HG03064 (cell line): ENCODE measurements at regions not wholly inside any gene's neighbourhood (a gene's known extent, or its start where the extent isn't known, plus 50 kb on each side); places are given as distances from the start of the nearest gene placed in this dataset.

Source experiments
- ATAC-seq: cut with Tn5 transposase; IDR thresholded peaks from one replicate; pipeline ENCODE4 v1.9.1; 2021; ENCODE audit warnings: low read depth; ENCODE audit not compliant: unreplicated experiment

DNA sequence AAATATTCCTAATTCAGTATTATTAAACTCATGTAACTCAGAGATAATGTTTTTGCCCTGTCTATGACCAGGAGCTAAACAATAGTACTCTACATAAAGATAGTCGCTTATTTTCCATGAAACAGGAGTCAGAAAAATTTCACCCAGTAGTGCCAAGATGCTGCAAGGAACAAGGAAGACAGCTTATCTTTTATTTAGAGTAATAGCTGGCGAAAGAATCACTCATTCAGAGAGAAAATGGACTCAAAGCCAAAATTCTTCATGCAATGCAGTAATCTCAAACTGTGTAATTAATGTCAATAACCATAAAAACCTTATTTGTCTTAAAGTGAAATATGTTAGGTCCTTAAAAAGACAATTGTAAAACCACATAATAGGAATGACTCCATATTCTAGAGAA, 477.8 kb downstream of the ANKRD50 start:
- ATAC-seq, result no peak

GRCh38 chr4:124243671-124244366, 468.7 kb downstream of the ANKRD50 start:
- ATAC-seq, result no peak

- ATAC-seq, result no peak
Observed at GRCh38 chr4:124253080-124253479, 459.5 kb downstream of the ANKRD50 start.

- no peak for ATAC-seq
Observed at GRCh38 chr4:124262211-124263179, 450.0 kb downstream of the ANKRD50 start.

GRCh38 chr4:124265701-124266100, 446.8 kb downstream of the ANKRD50 start:
- ATAC-seq, result no peak

DNA sequence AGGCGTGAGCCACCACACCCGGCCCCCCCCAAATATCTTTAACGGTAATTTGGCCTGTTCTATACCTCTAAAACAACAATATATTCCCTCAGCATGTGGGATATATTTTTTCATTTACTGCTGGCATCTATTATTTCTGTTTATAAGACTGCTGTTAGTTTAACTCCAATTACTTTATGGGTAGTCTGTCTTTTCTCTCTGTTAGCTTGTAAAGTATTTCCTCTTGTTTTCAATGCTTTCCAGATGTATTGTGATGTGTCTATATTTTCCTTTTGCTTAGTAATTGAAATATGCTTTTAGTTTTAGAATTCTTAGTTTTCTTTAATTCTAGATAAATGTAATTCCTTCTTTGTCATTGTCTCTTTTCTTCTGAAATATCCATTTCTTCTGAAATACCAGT, 445.8 kb downstream of the ANKRD50 start:
- ATAC-seq, result no peak

- no peak for ATAC-seq
Observed at GRCh38 chr4:124276461-124276860, 436.1 kb downstream of the ANKRD50 start.

- ATAC-seq, result no peak
Observed at GRCh38 chr4:124277691-124278090, 434.8 kb downstream of the ANKRD50 start.

GRCh38 chr4:124278477-124278876, 434.1 kb downstream of the ANKRD50 start:
- no peak for ATAC-seq

- ATAC-seq, result no peak
Observed at GRCh38 chr4:124279741-124280140, 432.8 kb downstream of the ANKRD50 start.

DNA sequence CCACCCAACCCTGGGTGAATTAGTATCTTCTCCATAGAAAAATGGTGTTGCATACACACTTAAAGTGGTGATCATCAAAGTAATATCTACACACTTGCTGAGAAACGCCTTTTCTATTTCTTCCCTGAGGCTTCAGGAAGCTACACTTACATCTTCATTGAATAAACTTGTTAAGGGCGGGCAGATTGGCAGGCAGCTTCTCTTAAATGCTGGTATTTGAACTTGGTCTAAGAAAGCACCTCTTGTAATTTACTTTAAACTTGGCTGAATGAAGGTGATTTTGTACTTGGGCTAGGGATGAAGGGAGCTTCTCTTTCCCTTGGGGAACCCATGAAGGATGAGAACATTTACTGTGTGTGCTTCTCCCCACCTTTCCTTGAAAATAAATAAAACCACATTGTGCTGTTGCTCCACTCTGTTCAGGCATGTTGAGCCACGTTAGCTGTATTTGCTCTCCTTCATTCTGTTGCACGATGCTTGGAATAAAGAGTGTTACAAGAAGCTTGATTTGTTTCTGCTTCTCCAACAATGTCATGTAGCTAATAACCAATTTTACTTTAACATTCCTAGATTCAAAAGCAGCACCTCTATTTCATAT, 430.1 kb downstream of the ANKRD50 start:
- ATAC-seq, result no peak

DNA sequence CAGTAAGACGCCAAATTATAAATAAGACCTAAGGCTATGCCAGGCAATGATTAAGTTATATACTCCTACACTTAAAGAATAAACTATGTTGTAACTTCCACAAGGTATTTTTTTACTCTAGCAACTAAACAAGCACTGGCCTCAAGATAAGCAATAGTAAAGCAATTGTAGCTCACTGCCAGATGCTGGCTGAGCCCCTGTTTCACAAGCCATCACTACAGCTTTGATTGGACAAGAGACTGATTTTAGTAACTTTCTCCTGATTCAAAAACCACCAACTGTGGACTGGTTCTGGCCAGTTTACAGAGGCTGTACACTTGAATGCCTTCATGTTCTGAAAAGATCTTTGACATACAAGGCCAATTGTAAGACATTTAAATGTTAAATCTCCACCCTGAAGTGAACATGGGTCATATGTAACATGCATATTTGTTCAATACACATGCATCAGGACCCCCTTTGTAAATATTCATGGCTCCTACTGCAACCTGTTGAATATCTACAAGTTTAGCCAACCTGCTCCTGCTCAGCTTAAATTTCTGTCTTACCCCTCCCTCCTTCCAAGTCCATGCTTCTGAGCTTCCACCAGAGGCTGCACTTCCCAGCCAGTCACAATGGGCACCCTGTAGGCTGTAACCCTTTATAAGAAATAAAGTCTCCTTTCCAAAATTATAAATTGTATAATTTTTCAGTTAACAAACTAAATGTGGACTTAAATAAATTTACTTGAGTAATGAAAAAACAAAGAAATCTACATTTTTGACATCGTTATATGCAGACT, 423.6 kb downstream of the ANKRD50 start:
- ATAC-seq, result no peak

DNA sequence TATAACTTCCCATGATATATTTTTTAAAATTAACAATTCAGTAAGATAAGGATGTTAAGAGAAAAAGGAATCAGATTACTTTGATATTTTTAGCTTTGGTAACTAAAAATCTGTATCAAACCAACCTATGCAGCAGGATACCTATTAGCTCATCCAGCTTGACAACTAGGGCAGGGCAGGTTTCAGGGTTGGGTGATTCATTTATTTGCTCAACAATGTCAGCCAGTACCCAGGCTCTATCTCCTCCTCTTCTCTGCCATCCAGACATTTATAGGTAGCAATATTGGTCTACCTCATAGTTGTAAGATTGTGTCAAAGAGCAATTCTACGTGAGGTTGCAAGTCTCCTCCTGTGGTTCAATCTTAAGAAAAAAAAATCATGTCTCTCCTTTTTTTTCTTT, 421.9 kb downstream of the ANKRD50 start:
- ATAC-seq, result no peak

GRCh38 chr4:124295413-124295812, 417.1 kb downstream of the ANKRD50 start:
- ATAC-seq, result no peak

- ATAC-seq, result no peak
Observed at GRCh38 chr4:124304941-124305340, 407.6 kb downstream of the ANKRD50 start.

DNA sequence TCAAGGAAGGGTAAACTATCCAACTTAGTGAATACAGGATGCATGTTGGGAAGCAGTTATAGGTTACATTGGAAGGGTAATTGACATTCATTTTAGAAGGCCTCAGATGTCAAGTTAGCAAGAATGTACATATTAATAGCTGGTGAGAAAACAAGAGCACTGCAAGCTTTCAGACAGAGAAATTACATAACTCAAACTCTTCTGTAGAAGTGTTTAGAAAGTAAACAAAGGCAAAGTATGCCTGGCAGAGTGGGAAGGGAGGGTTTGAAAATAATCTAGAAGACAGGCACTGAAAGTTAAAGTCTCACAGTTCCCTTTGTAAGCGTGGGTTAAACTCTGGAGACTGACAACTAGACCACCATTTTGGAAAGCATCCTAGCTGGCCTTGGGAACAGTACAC, 406.2 kb downstream of the ANKRD50 start:
- ATAC-seq, result no peak

DNA sequence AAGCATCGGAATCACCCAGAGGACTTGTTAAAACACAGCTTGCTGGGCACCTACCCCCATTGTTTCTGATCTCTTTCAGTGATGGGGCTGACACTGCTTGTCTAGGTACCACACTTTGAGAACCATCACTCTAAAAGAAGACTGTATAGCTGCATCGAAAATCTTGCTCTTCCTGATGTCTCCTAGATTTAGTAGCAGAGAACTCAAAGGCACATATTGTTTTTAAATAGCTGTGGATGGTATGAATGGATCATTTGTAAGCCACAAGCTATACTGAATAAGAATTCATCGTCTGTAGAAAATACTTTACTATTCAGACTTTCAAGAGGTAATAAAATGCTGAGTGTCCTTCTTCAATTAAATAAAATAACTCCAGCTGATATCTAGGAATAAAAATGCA, 405.4 kb downstream of the ANKRD50 start:
- ATAC-seq, result no peak

DNA sequence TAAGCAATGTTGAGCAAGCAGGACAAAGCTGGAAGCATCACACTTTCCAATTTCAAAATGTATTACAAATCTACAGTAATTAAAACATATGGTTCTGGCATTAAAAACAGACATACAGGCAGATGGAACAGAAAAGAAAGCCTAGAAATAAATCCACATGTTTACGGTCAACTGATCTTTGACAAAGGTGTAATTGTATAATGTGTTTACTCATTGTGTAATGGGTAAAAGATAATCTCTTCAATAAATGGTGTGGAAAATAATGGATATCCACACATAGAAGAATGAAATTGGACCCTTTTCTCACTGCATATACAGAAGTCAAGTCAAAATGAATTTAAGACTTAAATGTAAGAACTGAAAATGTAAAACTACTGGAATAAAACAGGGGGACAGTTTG, 394.2 kb downstream of the ANKRD50 start:
- ATAC-seq, result no peak

DNA sequence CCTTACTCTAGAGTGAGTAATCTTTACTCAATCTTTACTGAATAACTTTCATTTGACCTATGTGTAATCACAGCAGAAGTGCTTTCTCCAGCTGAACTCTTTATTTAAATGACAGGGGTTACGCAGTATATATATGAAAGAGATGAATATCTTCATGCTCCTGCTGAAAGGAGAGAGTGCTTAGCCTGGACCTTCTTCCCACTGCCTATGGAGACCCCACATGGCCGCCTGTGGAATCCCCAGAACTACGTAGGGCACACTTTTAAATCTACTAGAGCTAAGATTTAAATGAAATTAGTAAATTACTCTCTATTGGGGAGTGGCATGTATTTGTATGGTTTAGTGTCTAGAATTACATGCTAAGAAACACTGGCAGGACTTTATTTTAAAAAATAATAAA, 391.2 kb downstream of the ANKRD50 start:
- ATAC-seq, result no peak

DNA sequence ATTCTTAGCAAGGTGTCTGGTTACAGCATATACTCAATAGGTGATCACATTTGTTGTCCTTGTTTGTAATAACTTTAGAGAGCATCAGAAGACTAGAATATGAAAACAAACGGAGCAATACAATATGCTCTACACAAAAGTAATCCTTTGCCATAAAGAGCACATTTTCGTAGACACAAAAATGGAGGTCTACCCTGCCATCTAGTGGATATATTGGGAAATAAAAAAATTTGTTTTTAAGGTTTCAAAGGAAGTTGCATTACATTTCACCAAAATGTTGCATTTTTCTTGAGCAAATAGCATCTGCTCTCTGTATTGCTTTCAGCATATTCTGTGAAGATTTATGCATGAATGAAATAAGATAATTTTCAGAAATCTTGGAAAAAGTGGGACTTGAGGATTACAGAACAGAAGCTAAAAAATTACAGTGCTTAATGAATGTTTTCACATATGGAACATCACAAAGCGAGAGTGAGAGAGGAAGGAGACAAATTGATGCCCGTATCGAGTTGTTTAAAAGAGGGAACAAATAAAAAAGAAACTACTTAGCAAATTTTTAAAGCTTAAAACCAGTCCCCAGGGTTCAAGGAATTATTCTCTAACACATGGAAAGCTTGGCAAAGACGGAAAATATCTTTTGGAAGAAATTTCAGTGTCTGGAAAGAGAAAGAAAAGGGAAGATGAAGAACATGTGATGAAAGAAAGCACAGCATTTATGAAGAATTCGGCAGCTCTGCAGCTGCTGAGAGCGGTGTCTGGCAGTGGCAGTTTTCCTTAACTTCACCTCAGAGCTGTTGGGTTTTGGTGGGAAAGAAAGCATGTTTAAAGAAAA, 390.1 kb downstream of the ANKRD50 start:
- no peak for ATAC-seq
